ACC112 (cell line): ENCODE measurements at regions not wholly inside any gene's neighbourhood (a gene's known extent, or its start where the extent isn't known, plus 50 kb on each side); places are given as distances from the start of the nearest gene placed in this dataset.

Experiments used
- H2AFZ ChIP-seq: fragments of 200-600 bp; sonication (generic); one replicate; pipeline ENCODE4 v1.6.0; 2017; ENCODE audit warnings: antibody characterized with exemption, low read length; ENCODE audit not compliant: unreplicated experiment
- H3K27ac ChIP-seq: fragments of 200-600 bp; sonication (generic); 2 replicates; pipeline ENCODE4 v1.5.1; 2014; ENCODE audit warnings: low read depth, mild to moderate bottlenecking, antibody characterized with exemption, low read length, moderate library complexity
- H3K27me3 ChIP-seq: fragments of 200-600 bp; sonication (generic); 2 replicates; pipeline ENCODE4 v1.6.1; 2014; ENCODE audit warnings: mild to moderate bottlenecking, antibody characterized with exemption, low read length, moderate library complexity, mixed read lengths; ENCODE audit not compliant: insufficient read depth
- H3K36me3 ChIP-seq: fragments of 200-600 bp; sonication (generic); 2 replicates; pipeline ENCODE4 v1.6.1; 2016; ENCODE audit warnings: mild to moderate bottlenecking, antibody characterized with exemption, low read length, moderate library complexity, mixed read lengths; ENCODE audit not compliant: insufficient read depth
- H3K4me1 ChIP-seq: fragments of 200-600 bp; sonication (generic); one replicate; pipeline ENCODE4 v1.6.1; 2016; ENCODE audit warnings: low read length, mixed read lengths; ENCODE audit not compliant: insufficient read depth, unreplicated experiment, control insufficient read depth
- H3K4me3 ChIP-seq: fragments of 200-600 bp; sonication (generic); 2 replicates; pipeline ENCODE4 v1.5.1; 2014; ENCODE audit warnings: mild to moderate bottlenecking, low read depth, low read length
- H3K79me2 ChIP-seq: fragments of 200-600 bp; sonication (generic); one replicate; pipeline ENCODE4 v1.6.0; 2016; ENCODE audit warnings: low read length; ENCODE audit not compliant: control insufficient read depth, unreplicated experiment, insufficient read depth

DNA sequence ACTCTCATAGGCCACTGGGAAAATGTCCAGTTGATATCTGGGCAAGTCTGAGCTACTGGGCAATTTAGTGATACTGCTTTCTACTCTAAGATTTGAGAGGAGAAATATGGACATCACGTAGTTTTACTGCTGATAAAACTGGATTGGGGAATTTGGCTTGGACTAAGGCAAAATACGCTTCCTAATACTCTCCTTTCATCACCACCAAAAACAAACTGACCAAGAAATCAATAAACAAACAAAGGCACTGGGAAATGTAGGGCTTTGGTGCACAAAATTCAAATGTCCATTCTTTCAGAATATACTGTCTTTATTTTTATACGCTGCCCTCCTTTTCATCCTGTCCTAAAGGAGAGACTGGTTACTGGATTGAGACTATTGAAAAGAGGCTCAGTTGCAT lies 145.1 kb upstream of the SP8 start:
- Histone ChIP-seq H3K79me2 (no peaks in the 10 kb centered on the region), H3K4me3 (no peak overlapping the region), H3K4me1 (no peaks in the 10 kb centered on the region), H3K27ac (no peak overlapping the region), H3K27me3 (no peaks in the 10 kb centered on the region), H3K36me3 (no peaks in the 10 kb centered on the region), H2AFZ (no peak overlapping the region)

DNA sequence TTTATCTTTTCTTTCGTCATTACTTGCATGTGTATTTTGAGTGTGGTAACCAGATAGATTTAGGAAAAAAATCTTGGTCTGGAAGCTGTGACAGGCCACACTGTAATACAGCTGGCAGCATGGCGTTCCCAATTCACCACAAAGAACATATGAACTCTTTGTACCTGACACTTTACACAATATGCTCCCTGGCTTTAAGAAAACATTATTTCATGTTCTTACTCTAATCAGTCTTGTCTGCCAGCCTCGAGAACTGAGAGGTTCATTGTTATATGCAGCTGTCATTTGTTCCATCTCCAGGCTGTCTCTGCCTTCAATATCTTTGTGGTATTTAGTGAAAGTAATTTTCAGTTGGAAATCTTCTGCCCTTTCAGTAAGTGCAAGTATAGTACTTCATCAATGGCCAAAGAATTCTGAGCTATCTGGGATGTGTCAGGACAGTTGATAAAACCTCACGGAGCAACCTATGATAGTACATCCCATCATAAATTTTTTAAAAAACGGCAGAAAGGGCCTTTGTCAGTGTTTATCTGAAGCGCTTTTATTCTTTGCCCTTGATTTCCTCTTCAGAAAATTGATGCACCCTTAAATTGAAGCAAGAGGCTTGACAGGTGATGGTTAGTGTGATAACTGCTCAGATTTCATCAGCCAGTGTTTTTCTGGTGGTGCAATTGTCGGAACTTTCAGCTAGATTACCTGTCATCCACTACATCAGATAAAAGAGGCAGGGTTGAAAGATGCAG lies 146.3 kb upstream of the SP8 start:
- Histone ChIP-seq H3K36me3 (no peaks in the 10 kb centered on the region), H3K79me2 (no peaks in the 10 kb centered on the region), H3K4me3 (no peak overlapping the region), H3K27ac (no peak overlapping the region), H2AFZ (no peak overlapping the region), H3K4me1 (no peaks in the 10 kb centered on the region), H3K27me3 (no peaks in the 10 kb centered on the region)

DNA sequence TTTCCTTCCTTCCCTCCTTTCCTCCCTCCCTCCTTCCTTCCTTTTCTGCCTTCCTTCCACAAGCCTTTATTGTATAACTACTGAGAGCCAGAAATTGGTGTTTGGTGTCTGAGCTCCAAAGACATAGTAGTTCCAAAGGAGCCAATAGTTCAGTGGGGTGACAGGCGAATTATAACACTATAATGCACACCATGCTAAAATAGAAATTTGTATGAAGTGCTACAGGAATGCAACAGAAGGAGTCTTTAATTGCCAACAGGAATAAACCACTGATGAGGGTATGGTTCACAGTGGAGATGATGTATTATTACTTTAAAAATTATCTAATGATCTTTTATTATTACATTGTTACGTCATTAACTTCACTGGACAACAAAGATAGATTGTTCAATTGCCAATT lies 158.8 kb upstream of the SP8 start:
- no peak overlapping the region for H3K27ac ChIP-seq
- no peaks in the 10 kb centered on the region for H3K27me3 ChIP-seq
- H3K4me1 ChIP-seq = no peaks in the 10 kb centered on the region
- no peaks in the 10 kb centered on the region for H3K36me3 ChIP-seq
- no peak overlapping the region for H3K4me3 ChIP-seq
- no peaks in the 10 kb centered on the region for H3K79me2 ChIP-seq
- H2AFZ ChIP-seq = no peak overlapping the region

DNA sequence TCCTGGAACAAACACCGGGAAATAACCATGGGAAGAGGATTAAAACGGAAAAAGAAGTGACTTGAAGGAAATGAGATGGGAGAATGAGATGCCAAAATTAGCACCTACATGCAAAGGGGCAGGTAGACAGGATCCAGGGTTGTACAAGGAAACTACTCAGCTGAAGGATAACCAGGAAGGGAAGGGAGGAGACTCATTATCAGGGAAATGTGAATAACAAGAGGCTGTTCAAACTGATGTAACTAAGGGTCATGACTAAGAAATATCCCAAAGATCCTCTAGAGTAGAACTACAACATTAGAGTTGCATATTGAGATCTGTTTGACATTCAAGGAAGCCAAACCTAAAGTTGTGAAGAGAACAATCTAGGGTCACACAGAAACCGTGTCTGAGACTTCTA lies 166.2 kb upstream of the SP8 start:
- Histone ChIP-seq H3K79me2 (no peaks in the 10 kb centered on the region), H3K4me1 (no peaks in the 10 kb centered on the region), H3K27me3 (no peaks in the 10 kb centered on the region), H3K36me3 (no peaks in the 10 kb centered on the region), H3K4me3 (no peak overlapping the region), H2AFZ (no peak overlapping the region), H3K27ac (no peak overlapping the region)

DNA sequence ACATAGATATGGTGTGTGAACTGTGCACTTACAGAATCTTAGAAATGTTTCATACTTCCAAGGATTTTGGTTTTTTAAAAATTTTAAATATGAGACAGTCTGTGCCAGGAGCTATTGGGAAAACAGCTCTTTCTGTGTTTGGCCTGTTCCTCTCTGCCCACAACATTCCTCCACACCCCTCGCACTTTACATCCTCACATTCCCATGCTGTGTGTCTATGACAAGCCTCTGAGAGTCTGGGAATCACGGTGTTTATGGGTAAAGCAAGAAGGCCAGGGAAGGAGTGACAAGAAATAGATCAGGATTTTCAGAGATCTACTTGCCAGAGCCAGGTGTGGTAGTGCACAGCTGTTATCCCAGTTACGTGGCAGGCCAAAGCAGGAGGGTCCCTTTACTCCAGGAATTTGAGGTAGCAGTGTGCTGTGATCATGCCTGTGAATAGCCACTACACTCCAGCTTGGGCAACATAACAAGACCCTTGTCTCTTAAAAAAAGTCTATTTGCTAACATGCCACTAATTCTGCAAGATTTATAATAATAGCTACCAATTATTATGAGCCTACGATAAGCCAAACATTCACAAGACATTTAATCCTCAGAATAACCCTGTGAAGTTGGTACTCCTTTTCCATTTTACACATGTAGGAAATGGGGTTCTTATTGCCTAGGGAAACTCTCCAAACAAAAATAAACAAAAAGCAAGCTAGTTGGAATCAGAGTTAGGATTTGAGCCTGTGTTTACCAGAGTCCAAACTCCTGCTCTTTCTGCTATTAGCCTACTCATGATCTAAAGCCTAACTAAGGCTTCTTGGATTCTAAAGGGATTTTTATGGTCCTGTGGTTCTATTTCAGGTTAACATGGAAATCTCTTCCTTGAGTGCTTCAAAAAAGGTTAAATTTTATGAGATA lies 168.3 kb upstream of the SP8 start:
- Histone ChIP-seq H3K4me1 (no peaks in the 10 kb centered on the region), H3K4me3 (no peak overlapping the region), H2AFZ (no peak overlapping the region), H3K36me3 (no peaks in the 10 kb centered on the region), H3K27me3 (no peaks in the 10 kb centered on the region), H3K27ac (no peak overlapping the region), H3K79me2 (no peaks in the 10 kb centered on the region)

DNA sequence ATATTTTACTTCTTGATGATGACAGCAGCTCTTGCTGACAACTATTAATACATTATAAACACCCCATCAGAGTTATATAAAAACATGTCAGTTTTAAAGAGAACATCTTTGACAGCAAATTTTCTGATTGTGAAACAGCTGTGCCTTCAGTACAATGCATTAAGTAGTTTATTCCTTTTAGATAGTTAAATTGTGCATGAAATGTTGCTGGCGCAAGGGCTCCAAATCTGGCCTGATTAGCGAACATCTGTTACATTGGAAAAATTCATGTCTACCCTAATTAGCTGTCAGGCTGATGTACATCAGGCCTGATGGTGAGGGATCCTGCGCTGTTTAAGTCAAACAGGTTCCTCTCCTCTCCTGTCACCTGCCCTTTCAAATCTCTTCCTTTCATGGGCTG lies 171.9 kb upstream of the SP8 start:
- Histone ChIP-seq H3K4me3 (no peak overlapping the region), H3K4me1 (no peaks in the 10 kb centered on the region), H3K27ac (no peak overlapping the region), H2AFZ (no peak overlapping the region), H3K36me3 (no peaks in the 10 kb centered on the region), H3K27me3 (no peaks in the 10 kb centered on the region), H3K79me2 (no peaks in the 10 kb centered on the region)

DNA sequence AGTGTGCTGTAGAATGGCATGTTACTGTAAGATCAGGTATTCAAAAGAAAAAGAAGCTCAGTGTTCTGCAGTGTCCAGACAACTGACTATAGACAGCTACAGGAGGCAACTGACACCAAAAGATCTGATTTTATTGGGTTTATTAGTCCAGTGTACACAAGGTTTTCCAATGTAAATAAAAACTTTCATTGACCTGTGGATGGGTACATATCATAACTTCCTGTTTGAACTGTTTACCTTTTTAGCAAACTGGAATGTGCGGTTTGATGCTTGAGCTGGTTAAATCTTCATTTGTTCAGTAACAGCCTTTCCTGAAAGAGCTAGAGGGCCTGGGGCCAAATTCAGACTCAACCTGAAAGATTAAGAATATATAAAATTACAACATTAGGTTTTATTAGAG lies 172.6 kb upstream of the SP8 start:
- Histone ChIP-seq H2AFZ (no peak overlapping the region), H3K79me2 (no peaks in the 10 kb centered on the region)

DNA sequence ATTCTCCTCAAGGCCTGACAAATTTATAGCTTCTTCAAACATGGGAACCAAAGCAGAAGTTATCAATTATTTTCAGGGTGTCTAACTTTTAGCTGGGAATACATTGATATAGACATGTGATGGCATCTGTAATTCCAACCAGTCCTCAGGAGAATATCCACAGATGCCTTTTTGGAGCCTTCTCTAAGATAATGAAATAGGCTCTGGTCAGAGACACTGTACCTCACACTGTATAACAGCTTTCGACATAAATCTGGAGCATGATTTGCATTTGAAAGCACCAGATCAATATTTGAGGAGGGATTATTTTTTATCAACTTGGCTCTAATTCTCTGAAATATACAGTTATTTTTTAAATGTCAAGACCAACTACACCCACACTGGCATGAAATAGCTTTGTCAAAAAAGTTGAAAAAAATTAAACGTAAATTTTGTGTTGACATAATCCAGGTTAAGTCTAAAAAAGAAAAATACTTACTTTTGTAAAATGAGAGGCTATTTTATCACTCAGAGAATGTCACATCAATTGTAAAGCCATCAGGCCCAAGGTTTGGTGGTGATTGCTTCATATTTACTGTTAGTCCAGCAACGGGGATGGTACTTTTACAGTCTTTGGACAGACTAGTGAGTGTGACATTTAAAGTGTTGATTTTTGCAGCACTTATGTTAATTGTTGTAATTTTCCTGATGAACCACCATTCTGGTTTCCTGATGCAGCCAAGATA lies 177.0 kb upstream of the SP8 start:
- H3K36me3 ChIP-seq = no peaks in the 10 kb centered on the region
- no peak overlapping the region for H2AFZ ChIP-seq
- no peaks in the 10 kb centered on the region for H3K79me2 ChIP-seq
- no peaks in the 10 kb centered on the region for H3K27me3 ChIP-seq
- H3K4me1 ChIP-seq = no peaks in the 10 kb centered on the region
- no peak overlapping the region for H3K27ac ChIP-seq
- H3K4me3 ChIP-seq = no peak overlapping the region

More for the DNA sequence above, 172.6 kb upstream of the SP8 start:
- Histone ChIP-seq H3K4me1 (no peaks in the 10 kb centered on the region), H3K4me3 (no peak overlapping the region), H3K36me3 (no peaks in the 10 kb centered on the region), H3K27ac (no peak overlapping the region), H3K27me3 (no peaks in the 10 kb centered on the region)

DNA sequence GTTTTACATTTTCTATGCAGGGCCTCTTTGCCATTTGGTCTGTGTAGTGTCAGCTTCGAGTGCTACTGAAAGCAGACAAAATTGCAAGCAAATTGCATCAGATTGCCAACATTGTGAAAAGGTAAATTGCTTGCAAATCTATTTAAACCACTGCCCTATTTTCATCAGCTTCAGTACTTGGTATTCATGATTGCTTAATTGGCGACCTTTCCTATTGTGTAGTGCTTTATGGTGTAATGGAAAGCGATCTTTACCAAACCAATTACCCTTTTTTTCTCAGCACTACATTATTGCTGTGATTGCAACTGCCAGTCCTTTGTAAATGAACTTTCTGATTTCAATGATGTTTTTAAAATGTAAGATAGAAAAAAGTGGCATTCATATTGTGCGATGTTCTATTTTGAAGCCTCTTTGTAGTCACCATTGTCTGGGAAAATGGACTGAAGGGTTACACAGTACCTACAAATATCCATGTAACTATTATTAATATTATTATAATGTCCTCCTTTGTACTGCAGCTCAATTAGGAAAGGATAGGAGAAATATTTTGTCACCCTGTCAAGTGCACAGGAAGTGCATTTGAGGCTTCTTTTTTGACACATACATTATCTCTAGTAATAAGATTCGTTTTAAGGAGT lies 177.7 kb upstream of the SP8 start:
- Histone ChIP-seq H3K36me3 (no peaks in the 10 kb centered on the region), H3K4me1 (no peaks in the 10 kb centered on the region), H3K79me2 (no peaks in the 10 kb centered on the region), H3K4me3 (no peak overlapping the region), H3K27ac (no peak overlapping the region), H3K27me3 (no peaks in the 10 kb centered on the region), H2AFZ (no peak overlapping the region)

DNA sequence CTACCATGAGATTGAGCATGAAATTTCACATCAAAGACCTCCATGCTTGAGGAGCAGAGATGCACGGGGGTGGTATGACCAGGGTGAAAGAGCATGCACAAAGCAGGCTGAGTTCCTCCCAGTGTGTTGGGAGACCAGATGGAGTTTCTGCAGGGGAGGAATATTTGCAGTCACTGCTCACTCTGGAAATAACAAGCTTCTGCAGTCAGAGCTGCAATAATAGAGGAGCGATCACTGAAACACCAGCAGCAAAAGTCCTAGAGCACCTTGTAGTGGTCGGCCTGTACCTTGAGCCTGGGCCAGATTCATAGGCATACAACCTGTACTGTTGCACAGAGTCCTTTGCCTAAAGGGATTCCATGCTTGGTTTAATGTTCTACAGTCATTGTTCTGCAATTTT lies 184.5 kb upstream of the SP8 start:
- H2AFZ ChIP-seq = no peak overlapping the region
- no peaks in the 10 kb centered on the region for H3K27me3 ChIP-seq

More for the DNA sequence above, 184.5 kb upstream of the SP8 start:
- Histone ChIP-seq H3K27ac (no peak overlapping the region), H3K4me3 (no peak overlapping the region), H3K4me1 (no peaks in the 10 kb centered on the region), H3K79me2 (no peaks in the 10 kb centered on the region), H3K36me3 (no peaks in the 10 kb centered on the region)
